ENCODE measurements at regions not wholly inside any gene's neighbourhood (a gene's known extent, or its start where the extent isn't known, plus 50 kb on each side); places are given as distances from the start of the nearest gene placed in this dataset.
"Not testable (repeated sequence)": the region's sequence is repeated elsewhere in the genome, so short reads cannot be mapped to it uniquely, and the experiment has no call there.

DNA sequence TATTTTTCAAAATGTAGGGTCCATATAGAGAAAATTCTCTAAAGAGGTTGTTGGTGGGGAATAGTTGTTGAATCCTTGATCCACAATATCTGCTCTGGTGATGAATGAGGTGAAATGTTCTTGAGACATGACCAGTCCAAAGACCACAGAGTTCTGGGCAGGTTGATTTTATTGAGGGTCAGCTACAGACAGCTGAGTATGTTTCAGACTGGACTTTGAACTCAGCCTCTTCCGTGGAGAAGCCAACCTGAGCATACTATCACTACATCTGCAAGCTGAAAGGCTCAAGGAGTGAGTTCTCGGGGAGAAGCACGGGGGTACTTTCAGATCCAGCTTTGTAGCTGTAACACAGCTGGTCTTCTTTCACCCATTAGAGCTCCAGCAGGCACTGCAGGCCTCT, 168.4 kb upstream of the NPY2R start:
- TF ChIP-seq, protein P1, sequence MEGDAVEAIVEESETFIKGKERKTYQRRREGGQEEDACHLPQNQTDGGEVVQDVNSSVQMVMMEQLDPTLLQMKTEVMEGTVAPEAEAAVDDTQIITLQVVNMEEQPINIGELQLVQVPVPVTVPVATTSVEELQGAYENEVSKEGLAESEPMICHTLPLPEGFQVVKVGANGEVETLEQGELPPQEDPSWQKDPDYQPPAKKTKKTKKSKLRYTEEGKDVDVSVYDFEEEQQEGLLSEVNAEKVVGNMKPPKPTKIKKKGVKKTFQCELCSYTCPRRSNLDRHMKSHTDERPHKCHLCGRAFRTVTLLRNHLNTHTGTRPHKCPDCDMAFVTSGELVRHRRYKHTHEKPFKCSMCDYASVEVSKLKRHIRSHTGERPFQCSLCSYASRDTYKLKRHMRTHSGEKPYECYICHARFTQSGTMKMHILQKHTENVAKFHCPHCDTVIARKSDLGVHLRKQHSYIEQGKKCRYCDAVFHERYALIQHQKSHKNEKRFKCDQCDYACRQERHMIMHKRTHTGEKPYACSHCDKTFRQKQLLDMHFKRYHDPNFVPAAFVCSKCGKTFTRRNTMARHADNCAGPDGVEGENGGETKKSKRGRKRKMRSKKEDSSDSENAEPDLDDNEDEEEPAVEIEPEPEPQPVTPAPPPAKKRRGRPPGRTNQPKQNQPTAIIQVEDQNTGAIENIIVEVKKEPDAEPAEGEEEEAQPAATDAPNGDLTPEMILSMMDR (IDR thresholded peaks at IDR 0.05; ENCODE audit: low read depth, low read length), result no peak
- no peak overlapping the region for H3K4me3 ChIP-seq (ENCODE audit: low read depth, low read length)
- H3K4me1 ChIP-seq, result no peaks in the 10 kb centered on the region
- no peaks in the 10 kb centered on the region for H3K36me3 ChIP-seq
- H3K9me3 ChIP-seq, result no peaks in the 10 kb centered on the region
- H3K27me3 ChIP-seq, result no peaks in the 10 kb centered on the region
- DNase-seq, result no peak

DNA sequence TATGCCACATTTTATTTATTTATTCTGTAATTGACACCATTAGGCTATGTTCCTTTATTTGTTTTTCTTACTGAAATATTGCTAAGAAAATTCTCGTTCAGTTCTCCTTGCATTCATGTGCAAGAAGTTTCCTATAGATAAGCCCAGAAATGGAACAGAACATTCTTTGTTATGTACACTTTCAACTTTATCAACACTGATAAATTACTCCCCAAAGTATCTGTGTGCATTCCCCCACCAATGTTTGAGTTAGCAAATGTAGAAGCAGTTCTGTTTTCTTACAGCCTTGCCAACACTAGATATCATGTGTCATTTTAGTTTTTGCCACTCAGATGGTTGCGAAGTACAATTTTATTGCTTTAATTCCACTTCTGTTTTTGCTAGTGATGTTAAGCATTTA, 166.4 kb upstream of the NPY2R start:
- TF ChIP-seq, protein P1 (IDR thresholded peaks at IDR 0.05; ENCODE audit: low read depth, low read length), result no peak
- H3K4me1 ChIP-seq, result no peaks in the 10 kb centered on the region
- no peaks in the 10 kb centered on the region for H3K36me3 ChIP-seq
- no peaks in the 10 kb centered on the region for H3K27me3 ChIP-seq
- DNase-seq, result no peak
- no peaks in the 10 kb centered on the region for H3K9me3 ChIP-seq
- no peak overlapping the region for H3K4me3 ChIP-seq (ENCODE audit: low read depth, low read length)

DNA sequence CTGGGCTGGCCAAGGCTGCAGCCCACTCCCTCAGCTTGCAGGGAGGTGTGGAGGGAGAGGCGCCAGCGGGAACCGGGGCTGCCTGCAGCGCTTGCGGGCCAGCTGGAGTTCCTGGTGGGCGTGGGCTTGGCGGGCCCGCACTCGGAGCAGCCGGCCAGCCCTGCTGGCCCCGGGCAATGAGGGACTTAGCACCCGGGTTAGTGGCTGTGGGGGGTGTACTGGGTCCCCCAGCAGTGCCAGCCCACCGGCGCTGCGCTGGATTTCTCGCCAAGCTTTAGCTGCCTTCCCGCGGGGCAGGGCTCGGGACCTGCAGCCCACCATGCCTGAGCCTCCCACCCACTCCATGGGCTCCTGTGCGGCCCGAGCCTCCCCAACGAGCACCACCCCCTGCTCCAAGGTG, 164.2 kb upstream of the NPY2R start:
- not testable (repeated sequence) for DNase-seq; H3K4me1 ChIP-seq; H3K4me3 ChIP-seq (ENCODE audit: low read depth, low read length); H3K27me3 ChIP-seq; H3K36me3 ChIP-seq; H3K9me3 ChIP-seq

DNA sequence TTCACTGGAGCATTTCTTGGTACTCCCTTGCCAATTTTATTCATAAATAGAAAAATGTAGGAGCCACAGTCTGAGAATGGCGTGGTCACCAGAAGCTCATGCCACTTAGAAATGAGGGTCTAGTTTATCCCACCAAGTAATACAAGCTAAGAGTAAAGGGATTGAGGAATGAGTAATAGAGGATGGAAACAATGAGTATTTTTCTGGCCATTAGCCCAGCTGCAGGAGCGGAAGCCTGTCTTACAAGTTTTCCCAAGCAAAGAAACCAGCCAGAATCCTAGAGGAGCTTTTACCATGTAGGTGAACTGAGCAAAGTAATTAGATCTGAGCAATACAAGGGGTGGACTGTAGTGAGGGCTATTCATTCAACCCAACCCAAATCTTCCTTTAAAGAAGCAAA, 160.7 kb upstream of the NPY2R start:
- no peak for DNase-seq
- Histone ChIP-seq H3K4me3 (ENCODE audit: low read depth, low read length) (no peak overlapping the region), H3K36me3 (no peaks in the 10 kb centered on the region), H3K27me3 (no peaks in the 10 kb centered on the region), H3K4me1 (no peaks in the 10 kb centered on the region), H3K9me3 (no peaks in the 10 kb centered on the region)
- TF ChIP-seq, protein P1 (IDR thresholded peaks at IDR 0.05; ENCODE audit: low read depth, low read length), result no peak

DNA sequence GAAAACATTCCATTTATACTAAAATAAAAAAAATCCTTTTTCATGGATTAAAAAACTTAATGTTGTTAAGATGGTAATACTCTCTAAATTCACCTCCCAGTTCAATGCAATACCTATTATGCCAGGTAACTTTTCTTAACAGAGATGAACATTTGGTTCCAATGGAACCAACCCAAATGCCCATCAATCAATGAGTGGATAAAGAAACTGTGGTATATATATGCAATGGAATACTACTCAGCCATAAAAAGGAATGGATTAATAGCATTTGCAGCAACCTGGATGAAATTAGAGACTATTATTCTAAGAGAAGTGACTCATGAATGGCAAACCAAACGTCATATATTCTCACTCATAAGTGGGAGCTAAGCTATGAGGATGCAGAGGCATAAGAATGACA, 154.4 kb upstream of the NPY2R start:
- H3K9me3 ChIP-seq; DNase-seq; H3K27me3 ChIP-seq; H3K4me3 ChIP-seq (ENCODE audit: low read depth, low read length); H3K36me3 ChIP-seq; H3K4me1 ChIP-seq: not testable (repeated sequence)

DNA sequence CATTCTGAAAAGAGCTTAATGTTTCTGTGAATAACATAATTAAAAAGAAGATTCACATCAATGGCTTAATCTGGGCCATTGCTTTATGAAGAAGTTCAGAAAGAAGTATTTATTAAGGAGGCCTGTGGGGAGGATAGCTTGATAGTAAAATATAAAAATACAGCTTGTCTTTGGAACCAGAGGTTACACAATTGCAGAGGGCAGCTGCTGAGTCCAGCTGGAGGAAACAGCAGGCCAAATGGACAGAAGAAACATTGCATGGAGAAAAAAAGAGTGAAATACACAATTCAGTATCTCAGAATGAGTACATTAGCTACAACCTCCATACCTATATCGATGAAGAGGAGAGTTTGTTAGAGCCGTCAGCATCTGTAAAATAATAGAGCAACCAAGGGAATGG, 148.0 kb upstream of the NPY2R start:
- Histone ChIP-seq H3K27me3 (no peaks in the 10 kb centered on the region), H3K4me1 (0 out of 2 replicates have a peak, but pooled peaks cover 4% of the 10 kb centered on the region), H3K4me3 (ENCODE audit: low read depth, low read length) (no peak overlapping the region), H3K9me3 (no peaks in the 10 kb centered on the region), H3K36me3 (no peaks in the 10 kb centered on the region)
- no peak for DNase-seq
- TF ChIP-seq, protein P1 (IDR thresholded peaks at IDR 0.05; ENCODE audit: low read depth, low read length), result no peak

DNA sequence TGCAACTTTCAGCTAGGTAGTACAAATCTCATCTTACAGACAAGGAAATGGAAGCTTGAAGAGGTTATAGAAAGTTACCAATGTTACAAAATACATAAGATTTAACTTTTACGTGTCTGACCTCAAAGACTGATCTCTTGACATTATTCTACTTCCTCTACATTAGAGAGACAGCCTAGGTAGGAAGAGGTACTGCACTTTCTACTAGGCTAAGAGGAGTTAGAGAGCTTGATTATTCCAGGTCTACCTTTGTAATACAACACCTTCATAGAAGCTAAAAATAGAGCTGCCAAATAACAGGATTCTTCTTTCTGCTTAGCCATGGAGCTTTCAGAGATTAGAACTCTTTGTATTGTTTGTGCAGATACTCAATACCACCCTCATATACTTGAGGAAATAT, 147.6 kb upstream of the NPY2R start:
- 0 out of 2 replicates have a peak, but pooled peaks cover 4% of the 10 kb centered on the region for H3K4me1 ChIP-seq
- no peak overlapping the region for H3K4me3 ChIP-seq (ENCODE audit: low read depth, low read length)
- no peak for DNase-seq
- H3K36me3 ChIP-seq, result no peaks in the 10 kb centered on the region
- H3K9me3 ChIP-seq, result no peaks in the 10 kb centered on the region
- H3K27me3 ChIP-seq, result no peaks in the 10 kb centered on the region
- TF ChIP-seq, protein P1 (IDR thresholded peaks at IDR 0.05; ENCODE audit: low read depth, low read length), result no peak

All from BE2C (cell line).